ENCODE measurements at regions not wholly inside any gene's neighbourhood (a gene's known extent, or its start where the extent isn't known, plus 50 kb on each side); places are given as distances from the start of the nearest gene placed in this dataset.

DNA sequence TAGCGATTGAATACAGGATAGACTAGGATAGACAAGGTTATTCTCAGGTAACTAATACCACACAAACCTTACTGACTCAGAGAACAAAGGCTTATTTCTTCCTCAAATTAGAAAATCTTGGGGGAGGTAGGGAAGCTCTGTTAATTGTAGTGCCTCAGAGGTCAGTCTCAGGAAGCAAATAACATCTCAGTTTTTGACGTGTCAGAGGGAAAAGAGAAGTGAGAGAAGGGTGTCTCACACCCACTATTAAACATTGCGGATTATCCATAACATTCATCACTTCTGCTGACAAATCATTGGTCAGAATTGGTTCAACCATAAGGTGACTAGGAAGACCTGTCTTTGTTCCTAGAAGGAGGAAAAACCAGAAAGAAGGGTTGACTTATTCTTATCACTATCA is 579.4 kb upstream of the MIR17HG start:
- Histone ChIP-seq H3K4me3 (replicated peaks in 1 of 3) (no peak overlapping the region), H3K27me3 (no peaks in the 10 kb centered on the region), H3K27ac (no peak overlapping the region), H3K9me3 (no peaks in the 10 kb centered on the region), H3K4me1 (no peaks in the 10 kb centered on the region), H3K36me3 (no peaks in the 10 kb centered on the region)
- no peak for DNase-seq
- no peak for TF ChIP-seq POLR2A (IDR thresholded peaks at IDR 0.05)
- intact Hi-C loops (cut with DNase I) = no loop called here
- WGBS, 2 donors = 88 to 94% methylated on average over 3 of the region's 3 CpGs

DNA sequence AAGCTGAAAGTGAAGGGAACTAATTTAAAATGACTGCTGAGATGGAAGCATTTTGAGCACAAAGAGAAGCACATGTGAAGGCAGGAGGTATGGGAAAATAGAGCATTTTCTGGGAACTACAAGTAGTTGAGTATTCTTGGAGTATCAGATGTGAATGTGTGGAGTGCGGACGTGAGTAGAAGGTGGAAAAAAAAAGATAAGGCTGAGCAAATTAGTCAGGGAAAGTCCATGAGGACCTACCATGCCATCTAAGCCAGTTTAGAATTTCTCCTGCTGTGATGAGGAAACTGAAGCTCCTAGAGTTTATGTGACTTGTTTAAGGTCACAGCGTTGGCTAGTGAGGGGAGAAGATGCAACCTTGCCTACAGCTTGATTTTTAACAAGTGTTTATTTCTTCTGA is 578.1 kb upstream of the MIR17HG start:
- Histone ChIP-seq H3K36me3 (no peaks in the 10 kb centered on the region), H3K4me3 (replicated peaks in 1 of 3) (no peak overlapping the region), H3K27me3 (no peaks in the 10 kb centered on the region), H3K27ac (no peak overlapping the region), H3K4me1 (no peaks in the 10 kb centered on the region), H3K9me3 (no peaks in the 10 kb centered on the region)
- intact Hi-C loops (cut with DNase I) = no loop called here
- TF ChIP-seq, protein P1, sequence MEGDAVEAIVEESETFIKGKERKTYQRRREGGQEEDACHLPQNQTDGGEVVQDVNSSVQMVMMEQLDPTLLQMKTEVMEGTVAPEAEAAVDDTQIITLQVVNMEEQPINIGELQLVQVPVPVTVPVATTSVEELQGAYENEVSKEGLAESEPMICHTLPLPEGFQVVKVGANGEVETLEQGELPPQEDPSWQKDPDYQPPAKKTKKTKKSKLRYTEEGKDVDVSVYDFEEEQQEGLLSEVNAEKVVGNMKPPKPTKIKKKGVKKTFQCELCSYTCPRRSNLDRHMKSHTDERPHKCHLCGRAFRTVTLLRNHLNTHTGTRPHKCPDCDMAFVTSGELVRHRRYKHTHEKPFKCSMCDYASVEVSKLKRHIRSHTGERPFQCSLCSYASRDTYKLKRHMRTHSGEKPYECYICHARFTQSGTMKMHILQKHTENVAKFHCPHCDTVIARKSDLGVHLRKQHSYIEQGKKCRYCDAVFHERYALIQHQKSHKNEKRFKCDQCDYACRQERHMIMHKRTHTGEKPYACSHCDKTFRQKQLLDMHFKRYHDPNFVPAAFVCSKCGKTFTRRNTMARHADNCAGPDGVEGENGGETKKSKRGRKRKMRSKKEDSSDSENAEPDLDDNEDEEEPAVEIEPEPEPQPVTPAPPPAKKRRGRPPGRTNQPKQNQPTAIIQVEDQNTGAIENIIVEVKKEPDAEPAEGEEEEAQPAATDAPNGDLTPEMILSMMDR (IDR thresholded peaks at IDR 0.05) = no peak
- TF ChIP-seq POLR2A (IDR thresholded peaks at IDR 0.05) = no peak
- DNase-seq = no peak
- 84 to 90% methylated on average over 3 of the region's 3 CpGs for WGBS, 2 donors

DNA sequence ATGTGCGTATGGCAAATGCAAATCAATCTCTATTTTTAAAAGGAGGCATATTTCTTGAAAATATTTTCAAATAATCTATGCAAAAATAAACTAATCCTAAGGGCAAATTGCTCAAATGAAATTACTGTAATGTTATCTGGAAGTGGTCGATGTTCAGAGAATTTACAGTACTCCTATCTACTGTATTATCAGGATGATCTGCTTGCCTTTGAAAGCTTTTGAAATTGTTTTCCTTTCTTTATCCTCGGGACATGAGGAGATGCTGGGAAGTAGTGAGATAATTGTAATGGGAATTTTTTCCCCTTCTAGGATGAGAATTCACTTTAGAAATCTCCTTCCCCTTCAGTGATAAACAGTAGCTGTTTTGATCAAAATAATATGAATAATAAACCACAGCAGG is 577.2 kb upstream of the MIR17HG start:
- intact Hi-C loops (cut with DNase I) = no loop called here
- WGBS, 2 donors = 63 to 64% methylated on average over 3 of the region's 3 CpGs

DNA sequence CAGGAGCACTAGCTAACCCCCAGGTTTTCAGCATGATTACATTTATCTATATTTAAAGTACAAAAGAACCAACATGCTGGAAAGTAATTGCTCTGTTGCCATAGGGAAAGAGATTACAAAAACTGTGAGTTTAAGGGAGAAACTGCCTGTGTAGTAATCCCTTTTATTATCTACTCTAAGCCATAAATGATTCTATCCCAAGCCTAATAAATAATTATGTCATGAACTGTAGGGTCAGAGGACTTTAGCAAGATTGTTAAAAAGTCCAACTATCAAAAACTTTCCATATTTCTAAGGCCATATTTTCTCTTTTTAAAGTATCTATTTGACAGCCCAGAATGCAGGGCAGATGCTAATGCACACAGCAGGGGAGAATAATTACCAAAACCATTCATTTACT is 573.8 kb upstream of the MIR17HG start:
- no peaks in the 10 kb centered on the region for H3K9me3 ChIP-seq
- TF ChIP-seq, protein P1 (IDR thresholded peaks at IDR 0.05) = no peak
- no peak for TF ChIP-seq POLR2A (IDR thresholded peaks at IDR 0.05)
- H3K27ac ChIP-seq = no peak overlapping the region
- H3K36me3 ChIP-seq = no peaks in the 10 kb centered on the region
- H3K4me1 ChIP-seq = no peaks in the 10 kb centered on the region
- intact Hi-C loops (cut with DNase I) = no loop called here
- H3K27me3 ChIP-seq = no peaks in the 10 kb centered on the region
- DNase-seq = no peak
- no peak overlapping the region for H3K4me3 ChIP-seq (replicated peaks in 1 of 3)

More for the DNA sequence above, 577.2 kb upstream of the MIR17HG start:
- DNase-seq = no peak
- TF ChIP-seq POLR2A (IDR thresholded peaks at IDR 0.05) = no peak
- TF ChIP-seq, protein P1 (IDR thresholded peaks at IDR 0.05) = no peak
- no peaks in the 10 kb centered on the region for H3K36me3 ChIP-seq
- no peaks in the 10 kb centered on the region for H3K4me1 ChIP-seq
- no peaks in the 10 kb centered on the region for H3K9me3 ChIP-seq
- H3K27ac ChIP-seq = no peak overlapping the region
- no peaks in the 10 kb centered on the region for H3K27me3 ChIP-seq
- no peak overlapping the region for H3K4me3 ChIP-seq (replicated peaks in 1 of 3)

DNA sequence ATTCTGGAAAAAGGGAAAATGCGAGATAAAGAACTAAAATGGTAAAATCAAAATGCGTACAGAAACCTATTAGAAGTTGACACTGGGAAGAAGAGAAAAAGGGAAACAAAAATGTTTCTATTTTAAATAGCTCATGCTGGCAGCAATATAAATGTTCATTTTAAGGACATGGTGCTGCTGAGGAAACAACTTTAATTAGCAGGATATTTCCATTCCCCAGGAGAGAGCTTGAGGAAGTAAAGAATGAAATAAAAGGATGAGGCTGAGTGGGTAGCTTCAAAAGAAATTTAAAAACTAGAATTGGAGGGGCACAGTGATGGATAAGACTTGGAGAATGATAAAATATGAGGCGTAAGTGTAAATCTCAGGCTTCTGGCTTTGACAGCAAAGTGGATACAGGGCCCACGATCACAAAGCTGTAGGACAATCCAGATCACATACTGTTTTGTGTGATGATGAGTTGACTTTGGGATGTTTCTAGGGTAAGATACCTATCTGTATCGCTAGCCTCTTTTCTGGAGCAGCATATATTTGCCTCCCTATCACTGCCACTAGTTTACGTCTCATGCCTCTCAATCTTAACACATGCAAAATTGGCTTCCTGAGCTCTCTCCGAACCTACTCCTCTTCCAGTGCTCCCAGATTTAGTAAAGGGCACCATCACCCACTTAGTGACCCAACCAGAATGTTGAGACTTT is 571.3 kb upstream of the MIR17HG start:
- TF ChIP-seq, protein P1 (IDR thresholded peaks at IDR 0.05) = no peak
- no peak for TF ChIP-seq POLR2A (IDR thresholded peaks at IDR 0.05)
- 90 to 92% methylated on average over 7 of the region's 7 CpGs for WGBS, 2 donors
- H3K36me3 ChIP-seq = no peaks in the 10 kb centered on the region
- no peak overlapping the region for H3K4me3 ChIP-seq (replicated peaks in 1 of 3)
- no peaks in the 10 kb centered on the region for H3K27me3 ChIP-seq
- no peaks in the 10 kb centered on the region for H3K9me3 ChIP-seq
- H3K4me1 ChIP-seq = no peaks in the 10 kb centered on the region
- no peak for DNase-seq
- intact Hi-C loops (cut with DNase I) = no loop called here
- H3K27ac ChIP-seq = no peak overlapping the region

All from thyroid gland (tissue), 4 donors.